ENCODE measurements at regions not wholly inside any gene's neighbourhood (a gene's known extent, or its start where the extent isn't known, plus 50 kb on each side); places are given as distances from the start of the nearest gene placed in this dataset.

GRCh38 chr3:83076041-83076440 lies 1314.6 kb upstream of the GBE1 start:
- no peak for DNase-seq

- DNase-seq, result no peak
Observed at GRCh38 chr3:83074485-83074884, 1313.0 kb upstream of the GBE1 start.

GRCh38 chr3:83065851-83066460 lies 1304.5 kb upstream of the GBE1 start:
- DNase-seq, result no peak

- DNase-seq, result no peak
Observed at GRCh38 chr3:83063446-83063845, 1302.0 kb upstream of the GBE1 start.

- no peak for DNase-seq
Observed at GRCh38 chr3:83048556-83048955, 1287.1 kb upstream of the GBE1 start.

- DNase-seq, result no peak
Observed at GRCh38 chr3:83039422-83039821, 1278.0 kb upstream of the GBE1 start.

- DNase-seq, result no peak
Observed at GRCh38 chr3:83035704-83036010, 1274.2 kb upstream of the GBE1 start.

- DNase-seq, result no peak
Observed at GRCh38 chr3:83034806-83035703, 1273.6 kb upstream of the GBE1 start.

GRCh38 chr3:83033133-83033532 lies 1271.7 kb upstream of the GBE1 start:
- DNase-seq, result no peak

GRCh38 chr3:83023086-83023485 lies 1261.6 kb upstream of the GBE1 start:
- no peak for DNase-seq

- no peak for DNase-seq
Observed at GRCh38 chr3:83011481-83011880, 1250.0 kb upstream of the GBE1 start.

GRCh38 chr3:83003917-83004316 lies 1242.5 kb upstream of the GBE1 start:
- no peak for DNase-seq

GRCh38 chr3:83002869-83003445 lies 1241.5 kb upstream of the GBE1 start:
- no peak for DNase-seq

GRCh38 chr3:82999777-83000176 lies 1238.3 kb upstream of the GBE1 start:
- DNase-seq, result no peak

- DNase-seq, result no peak
Observed at GRCh38 chr3:82978368-82978767, 1216.9 kb upstream of the GBE1 start.

- DNase-seq, result no peak
Observed at GRCh38 chr3:82977871-82978270, 1216.4 kb upstream of the GBE1 start.

- no peak for DNase-seq
Observed at GRCh38 chr3:82973791-82974190, 1212.3 kb upstream of the GBE1 start.

GRCh38 chr3:82960379-82960778 lies 1198.9 kb upstream of the GBE1 start:
- no peak for DNase-seq

GRCh38 chr3:82957696-82958095 lies 1196.3 kb upstream of the GBE1 start:
- no peak for DNase-seq

GRCh38 chr3:82957079-82957478 lies 1195.6 kb upstream of the GBE1 start:
- DNase-seq, result no peak

- DNase-seq, result no peak
Observed at GRCh38 chr3:82954486-82954885, 1193.0 kb upstream of the GBE1 start.

GRCh38 chr3:82942041-82942440 lies 1180.6 kb upstream of the GBE1 start:
- no peak for DNase-seq

- DNase-seq, result no peak
Observed at GRCh38 chr3:82940124-82940523, 1178.7 kb upstream of the GBE1 start.

GRCh38 chr3:82939491-82940097 lies 1178.1 kb upstream of the GBE1 start:
- no peak for DNase-seq

Data from NCI-H1048 (cell line).